Transverse colon (tissue), 4 donors: ENCODE measurements at regions not wholly inside any gene's neighbourhood (a gene's known extent, or its start where the extent isn't known, plus 50 kb on each side); places are given as distances from the start of the nearest gene placed in this dataset.

ENCODE experiments used
- POLR2AphosphoS5 ChIP-seq, 3 donors: sonication (generic); formaldehyde crosslinking; IDR thresholded peaks; one replicate each; pipeline ENCODE4 v1.6.1; 2016; ENCODE audit warnings: antibody characterized with exemption in 3 of 3
- TF ChIP-seq, protein P1 (sequence below), 5 experiments: fragments of 200-600 bp in 3 of 5; fragments of 450-650 bp in 2 of 5; sonication (generic) in 3 of 5; IDR thresholded peaks; 1 replicate in 2 of 5; 2 replicates in 3 of 5; pipeline ENCODE4 v1.5.1; 2016 to 2017; ENCODE audit warnings: antibody characterized with exemption in 5 of 5, inconsistent platforms in 3 of 5, mild to moderate bottlenecking in 2 of 5, moderate library complexity in 1 of 5

DNA sequence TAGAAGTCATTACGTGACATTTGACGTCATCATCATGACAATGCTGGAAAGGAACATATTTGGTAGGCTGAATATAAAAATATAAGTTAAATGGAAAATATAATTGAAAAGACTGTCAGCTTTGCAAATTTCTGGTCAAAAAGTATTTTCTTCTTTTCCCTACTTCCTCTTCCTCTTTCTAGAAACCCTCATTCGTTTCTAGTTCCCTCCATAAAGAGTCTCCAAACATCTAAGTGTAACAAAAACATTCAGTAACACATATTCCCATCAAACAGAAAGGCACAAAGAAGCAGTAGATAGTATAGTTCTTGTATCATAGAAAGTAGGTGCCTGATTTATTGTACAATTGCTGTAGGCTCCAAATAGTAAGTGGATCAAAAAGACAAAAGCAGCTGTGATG, 150.8 kb upstream of the FAM83B start:
- TF ChIP-seq, protein P1, sequence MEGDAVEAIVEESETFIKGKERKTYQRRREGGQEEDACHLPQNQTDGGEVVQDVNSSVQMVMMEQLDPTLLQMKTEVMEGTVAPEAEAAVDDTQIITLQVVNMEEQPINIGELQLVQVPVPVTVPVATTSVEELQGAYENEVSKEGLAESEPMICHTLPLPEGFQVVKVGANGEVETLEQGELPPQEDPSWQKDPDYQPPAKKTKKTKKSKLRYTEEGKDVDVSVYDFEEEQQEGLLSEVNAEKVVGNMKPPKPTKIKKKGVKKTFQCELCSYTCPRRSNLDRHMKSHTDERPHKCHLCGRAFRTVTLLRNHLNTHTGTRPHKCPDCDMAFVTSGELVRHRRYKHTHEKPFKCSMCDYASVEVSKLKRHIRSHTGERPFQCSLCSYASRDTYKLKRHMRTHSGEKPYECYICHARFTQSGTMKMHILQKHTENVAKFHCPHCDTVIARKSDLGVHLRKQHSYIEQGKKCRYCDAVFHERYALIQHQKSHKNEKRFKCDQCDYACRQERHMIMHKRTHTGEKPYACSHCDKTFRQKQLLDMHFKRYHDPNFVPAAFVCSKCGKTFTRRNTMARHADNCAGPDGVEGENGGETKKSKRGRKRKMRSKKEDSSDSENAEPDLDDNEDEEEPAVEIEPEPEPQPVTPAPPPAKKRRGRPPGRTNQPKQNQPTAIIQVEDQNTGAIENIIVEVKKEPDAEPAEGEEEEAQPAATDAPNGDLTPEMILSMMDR (IDR thresholded peaks at IDR 0.05) = no peak
- no peak for TF ChIP-seq POLR2AphosphoS5 (IDR thresholded peaks at IDR 0.05)
